Spinal cord (tissue), 9 donors: ENCODE measurements at regions not wholly inside any gene's neighbourhood (a gene's known extent, or its start where the extent isn't known, plus 50 kb on each side); places are given as distances from the start of the nearest gene placed in this dataset.

Experiments used
- DNase-seq, 6 donors: peaks; one replicate each; pipeline versions ENCODE4 v3.0.0 to v3.0.0-alpha.2; 2013 to 2015; ENCODE audit warnings: low spot score in 6 of 6, low read depth in 4 of 6
- H3K27ac ChIP-seq: one replicate; pipeline ENCODE4 v1.5.1; 2013; ENCODE audit warnings: low read depth, low read length, control low read depth
- H3K27me3 ChIP-seq: one replicate; pipeline ENCODE4 v1.6.1; 2013; ENCODE audit warnings: low read length; ENCODE audit not compliant: control insufficient read depth, insufficient read depth
- H3K36me3 ChIP-seq: one replicate; pipeline ENCODE4 v1.6.1; 2013; ENCODE audit warnings: low read length; ENCODE audit not compliant: control insufficient read depth, insufficient read depth
- H3K4me1 ChIP-seq: one replicate; pipeline ENCODE4 v1.6.1; 2013; ENCODE audit warnings: low read length; ENCODE audit not compliant: control insufficient read depth, insufficient read depth
- H3K4me3 ChIP-seq: one replicate; pipeline ENCODE4 v1.5.1; 2013; ENCODE audit warnings: low read depth, low read length, control low read depth
- H3K9me3 ChIP-seq: one replicate; pipeline ENCODE4 v1.6.1; 2013; ENCODE audit warnings: low read length; ENCODE audit not compliant: control insufficient read depth, insufficient read depth
- whole genome bisulfite sequencing: methylation state at CpG from one replicate; pipeline ENCODE4 v1.1.5; 2013; ENCODE audit warnings: missing lambda C conversion rate; ENCODE audit not compliant: insufficient coverage; 5-methylcytosine and 5-hydroxymethylcytosine counted together
- donor health status: healthy.

DNA sequence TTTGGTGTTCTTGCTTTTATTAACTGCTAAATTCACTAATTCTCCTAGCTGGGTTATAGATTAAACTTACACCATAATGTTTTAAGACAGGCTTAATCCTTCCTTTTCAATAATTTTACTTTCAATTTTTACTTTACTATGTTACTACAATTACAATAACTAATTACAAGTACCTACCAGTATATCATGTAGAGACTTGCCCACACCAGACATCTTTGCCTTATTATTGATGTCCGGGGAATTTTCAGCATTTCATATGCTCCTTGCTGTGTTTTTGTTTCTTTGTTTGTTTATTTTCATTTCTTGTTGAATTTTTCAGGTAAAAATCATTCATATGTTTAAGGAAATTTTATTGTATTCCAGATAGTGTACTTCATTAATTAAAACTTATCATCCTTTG, 473.2 kb downstream of the NLGN4Y start:
- Histone ChIP-seq H3K36me3 (no peaks in the 10 kb centered on the region), H3K9me3 (no peaks in the 10 kb centered on the region), H3K4me3 (no peak overlapping the region), H3K4me1 (no peaks in the 10 kb centered on the region), H3K27ac (no peak overlapping the region), H3K27me3 (no peaks in the 10 kb centered on the region)
- no CpG with 5 or more reads among the region's 1 CpG for WGBS
- DNase-seq, result no peak

DNA sequence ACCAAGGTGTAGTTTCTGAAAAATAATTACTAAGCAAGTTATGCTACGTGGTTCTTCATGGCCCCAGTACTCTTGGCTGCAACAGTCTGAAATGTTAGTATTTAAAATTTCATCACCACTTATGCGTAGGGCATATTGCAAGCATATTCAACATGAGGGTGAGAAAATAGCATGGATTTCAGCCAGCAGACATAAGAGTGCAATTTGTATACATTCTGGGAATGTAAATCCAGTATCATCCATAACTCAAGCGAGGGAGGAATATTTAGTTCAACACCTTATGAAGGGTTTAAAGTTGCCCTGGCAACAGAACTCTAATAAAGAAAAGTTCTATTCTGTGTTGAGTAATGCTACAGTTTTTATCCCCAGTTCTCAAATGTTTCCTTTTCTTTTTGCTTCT, 475.7 kb downstream of the NLGN4Y start:
- Histone ChIP-seq H3K36me3 (no peaks in the 10 kb centered on the region), H3K4me1 (no peaks in the 10 kb centered on the region), H3K27ac (no peak overlapping the region), H3K4me3 (no peak overlapping the region), H3K27me3 (no peaks in the 10 kb centered on the region), H3K9me3 (no peaks in the 10 kb centered on the region)
- peak in 1 of 6 donors; percentile 0 for DNase-seq
- WGBS, result no CpG with 5 or more reads among the region's 3 CpGs
